Gastrocnemius medialis (tissue), 4 donors: ENCODE measurements at regions not wholly inside any gene's neighbourhood (a gene's known extent, or its start where the extent isn't known, plus 50 kb on each side); places are given as distances from the start of the nearest gene placed in this dataset.

Experiments used
- ATAC-seq, 2 donors: fragments of 150-250 bp; one replicate each; pipeline ENCODE4 v1.9.1; 2016
- DNase-seq, 2 donors: peaks; one replicate each; pipeline ENCODE4 v3.0.0-alpha.2; 2019
- H3K27ac ChIP-seq, 4 donors: fragments of 200-600 bp; sonication (generic); 1 replicate in 1 of 4; 2 replicates in 3 of 4; pipeline ENCODE4 v1.5.1; 2016 to 2018; ENCODE audit warnings: mild to moderate bottlenecking in 2 of 4, moderate library complexity in 1 of 4
- H3K27me3 ChIP-seq, 3 donors: fragments of 200-600 bp; sonication (generic) in 2 of 3; 1 replicate in 1 of 3; 2 replicates in 2 of 3; pipeline versions ENCODE4 v1.5.1 to v1.6.0; 2016 to 2019; ENCODE audit warnings: mild to moderate bottlenecking in 1 of 3, moderate library complexity in 1 of 3
- H3K36me3 ChIP-seq, 2 donors: fragments of 200-600 bp; sonication (generic) in 1 of 2; one replicate each; pipeline ENCODE4 v1.5.1; 2017 to 2018
- H3K4me1 ChIP-seq, 2 donors: fragments of 200-600 bp; sonication (generic) in 1 of 2; one replicate each; pipeline ENCODE4 v1.5.1; 2016 to 2017; ENCODE audit warnings: mild to moderate bottlenecking in 2 of 2
- H3K4me3 ChIP-seq, 4 donors: fragments of 200-600 bp; sonication (generic) in 3 of 4; 1 replicate in 1 of 4; 2 replicates in 3 of 4; pipeline ENCODE4 v1.5.1; 2016 to 2019; ENCODE audit warnings: mild to moderate bottlenecking in 2 of 4
- H3K9me3 ChIP-seq, 3 donors: fragments of 200-600 bp; sonication (generic) in 2 of 3; 1 replicate in 1 of 3; 2 replicates in 2 of 3; pipeline ENCODE4 v1.5.1; 2016 to 2019
- POLR2A ChIP-seq, 2 donors: fragments of 450-650 bp; IDR thresholded peaks; one replicate each; pipeline ENCODE4 v1.6.1; 2017; ENCODE audit warnings: antibody characterized with exemption in 2 of 2, mild to moderate bottlenecking in 2 of 2, moderate library complexity in 2 of 2
- in situ Hi-C, 4 donors: fragments of 200-750 bp; cut with MboI; loops; one replicate each; pipeline versions ENCODE4 v1.15.0 to v1.8.0; 2017; ENCODE audit warnings: low sequenced_read_pairs in 4 of 4
- intact Hi-C: fragments of 100-400 bp; cut with DNase I; formaldehyde crosslinking; loops from one replicate; pipeline ENCODE4 v1.15.1; 2023; ENCODE audit warnings: low total_unique reads
- TF ChIP-seq, protein P1 (sequence below), 5 experiments: fragments of 450-650 bp in 3 of 5; fragments of 200-600 bp in 2 of 5; sonication (generic) in 2 of 5; IDR thresholded peaks in 4 of 5; conservative IDR thresholded peaks in 1 of 5; 1 replicate in 4 of 5; 2 replicates in 1 of 5; pipeline ENCODE4 v1.5.1; 2016 to 2019; ENCODE audit warnings: antibody characterized with exemption in 5 of 5, mild to moderate bottlenecking in 3 of 5, moderate library complexity in 3 of 5

DNA sequence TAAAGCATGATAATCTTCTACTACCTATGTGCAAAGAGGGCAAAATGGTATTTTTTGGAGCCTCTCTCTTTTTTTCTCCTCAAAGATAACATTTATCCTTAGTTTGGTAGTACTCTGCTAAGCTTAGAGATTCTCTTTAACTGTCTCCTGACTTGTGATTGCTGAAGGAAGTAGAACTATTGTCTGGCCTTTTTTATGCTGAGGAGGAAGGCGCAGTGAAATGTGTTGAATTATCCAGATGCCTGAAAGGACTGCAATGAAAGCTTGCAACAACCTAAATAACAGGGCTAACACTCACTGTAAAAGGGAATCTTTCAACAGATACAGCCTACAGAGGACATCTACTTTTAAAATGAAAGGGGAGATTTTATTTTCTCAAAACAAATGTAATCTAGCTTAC is 59.5 kb upstream of the CCDC160 start:
- H3K27ac ChIP-seq: no peak overlapping the region
- in situ Hi-C loops: no loop called here
- peaks cover 0 to 23% (median 12%) of the 10 kb centered on the region in 3 donors for H3K27me3 ChIP-seq
- H3K36me3 ChIP-seq: no peaks in the 10 kb centered on the region
- H3K9me3 ChIP-seq: no peaks in the 10 kb centered on the region
- intact Hi-C loops: no loop called here
- H3K4me1 ChIP-seq: no peaks in the 10 kb centered on the region
- no peak for DNase-seq
- no peak for ATAC-seq
- TF ChIP-seq POLR2A (IDR thresholded peaks at IDR 0.05): no peak
- TF ChIP-seq, protein P1, sequence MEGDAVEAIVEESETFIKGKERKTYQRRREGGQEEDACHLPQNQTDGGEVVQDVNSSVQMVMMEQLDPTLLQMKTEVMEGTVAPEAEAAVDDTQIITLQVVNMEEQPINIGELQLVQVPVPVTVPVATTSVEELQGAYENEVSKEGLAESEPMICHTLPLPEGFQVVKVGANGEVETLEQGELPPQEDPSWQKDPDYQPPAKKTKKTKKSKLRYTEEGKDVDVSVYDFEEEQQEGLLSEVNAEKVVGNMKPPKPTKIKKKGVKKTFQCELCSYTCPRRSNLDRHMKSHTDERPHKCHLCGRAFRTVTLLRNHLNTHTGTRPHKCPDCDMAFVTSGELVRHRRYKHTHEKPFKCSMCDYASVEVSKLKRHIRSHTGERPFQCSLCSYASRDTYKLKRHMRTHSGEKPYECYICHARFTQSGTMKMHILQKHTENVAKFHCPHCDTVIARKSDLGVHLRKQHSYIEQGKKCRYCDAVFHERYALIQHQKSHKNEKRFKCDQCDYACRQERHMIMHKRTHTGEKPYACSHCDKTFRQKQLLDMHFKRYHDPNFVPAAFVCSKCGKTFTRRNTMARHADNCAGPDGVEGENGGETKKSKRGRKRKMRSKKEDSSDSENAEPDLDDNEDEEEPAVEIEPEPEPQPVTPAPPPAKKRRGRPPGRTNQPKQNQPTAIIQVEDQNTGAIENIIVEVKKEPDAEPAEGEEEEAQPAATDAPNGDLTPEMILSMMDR (IDR thresholded peaks at IDR 0.05 in 4 of 5, conservative IDR thresholded peaks at IDR 0.05 in 1 of 5): no peak
- H3K4me3 ChIP-seq: no peak overlapping the region

DNA sequence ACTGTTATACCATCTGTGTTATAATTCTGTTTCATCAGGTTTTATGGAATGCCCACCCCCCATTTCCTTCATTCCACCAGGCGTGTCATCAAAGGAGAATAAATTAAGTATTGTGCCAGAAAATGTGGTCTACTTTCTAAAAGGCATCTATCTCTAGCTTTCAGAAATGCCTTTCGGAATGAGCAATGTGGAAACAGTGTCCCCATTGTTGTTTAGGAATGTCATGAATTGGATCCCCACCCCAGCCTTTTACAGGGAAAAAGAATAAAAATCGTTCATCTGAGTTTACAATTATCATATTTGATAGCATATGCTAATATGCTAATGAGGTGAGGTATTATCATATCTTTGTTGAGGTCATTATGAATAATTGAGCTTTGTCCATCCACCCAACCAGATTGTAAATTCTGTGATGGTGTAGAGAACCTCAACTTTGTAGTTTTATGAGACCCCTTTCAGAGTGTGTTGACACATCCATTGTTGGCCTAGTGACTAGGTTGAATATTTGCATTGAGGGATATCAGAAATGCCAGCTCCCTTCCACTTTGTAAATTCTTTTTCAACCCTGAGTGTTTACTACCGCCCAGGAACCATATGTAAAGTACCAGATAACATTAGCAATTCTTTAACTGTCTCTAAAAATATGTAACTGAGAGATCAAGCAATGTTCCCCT is 56.2 kb upstream of the CCDC160 start:
- H3K27ac ChIP-seq: no peak overlapping the region
- TF ChIP-seq, protein P1 (IDR thresholded peaks at IDR 0.05 in 4 of 5, conservative IDR thresholded peaks at IDR 0.05 in 1 of 5): no peak
- no peak for TF ChIP-seq POLR2A (IDR thresholded peaks at IDR 0.05)
- intact Hi-C loops: no loop called here
- H3K9me3 ChIP-seq: no peaks in the 10 kb centered on the region
- no peaks in the 10 kb centered on the region for H3K36me3 ChIP-seq
- no peaks in the 10 kb centered on the region for H3K4me1 ChIP-seq
- peaks cover 0 to 7% (median 0%) of the 10 kb centered on the region in 3 donors for H3K27me3 ChIP-seq
- H3K4me3 ChIP-seq: no peak overlapping the region
- in situ Hi-C loops: no loop called here
- ATAC-seq (no peak), DNase-seq (no peak)

DNA sequence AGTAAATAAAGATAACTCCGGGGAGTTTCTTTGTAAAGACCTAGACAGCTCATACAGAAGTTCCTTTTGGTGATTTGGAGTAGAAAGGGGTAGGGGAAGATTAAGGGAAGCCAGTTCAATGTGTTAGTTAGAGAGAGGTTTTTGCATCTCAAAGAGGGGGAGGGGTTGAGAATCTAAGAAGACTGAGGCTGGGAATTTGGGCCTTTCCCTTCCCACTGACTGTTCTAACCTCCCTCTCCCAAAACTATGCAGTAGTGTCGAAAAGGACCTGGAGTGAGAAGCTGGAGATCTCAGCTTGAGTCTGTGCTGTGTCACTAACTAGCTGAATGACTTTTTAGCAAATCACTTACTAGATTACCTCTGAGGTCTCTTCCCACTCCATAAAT is 55.7 kb upstream of the CCDC160 start:
- intact Hi-C loops: no loop called here
- H3K27me3 ChIP-seq: peaks cover 0 to 3% (median 0%) of the 10 kb centered on the region in 3 donors
- ATAC-seq: no peak
- H3K36me3 ChIP-seq: no peaks in the 10 kb centered on the region
- TF ChIP-seq, protein P1 (IDR thresholded peaks at IDR 0.05 in 4 of 5, conservative IDR thresholded peaks at IDR 0.05 in 1 of 5): no peak
- no peak for TF ChIP-seq POLR2A (IDR thresholded peaks at IDR 0.05)
- no peaks in the 10 kb centered on the region for H3K4me1 ChIP-seq
- no peaks in the 10 kb centered on the region for H3K9me3 ChIP-seq
- in situ Hi-C loops: no loop called here
- H3K27ac ChIP-seq: no peak overlapping the region
- no peak for DNase-seq
- H3K4me3 ChIP-seq: no peak overlapping the region

DNA sequence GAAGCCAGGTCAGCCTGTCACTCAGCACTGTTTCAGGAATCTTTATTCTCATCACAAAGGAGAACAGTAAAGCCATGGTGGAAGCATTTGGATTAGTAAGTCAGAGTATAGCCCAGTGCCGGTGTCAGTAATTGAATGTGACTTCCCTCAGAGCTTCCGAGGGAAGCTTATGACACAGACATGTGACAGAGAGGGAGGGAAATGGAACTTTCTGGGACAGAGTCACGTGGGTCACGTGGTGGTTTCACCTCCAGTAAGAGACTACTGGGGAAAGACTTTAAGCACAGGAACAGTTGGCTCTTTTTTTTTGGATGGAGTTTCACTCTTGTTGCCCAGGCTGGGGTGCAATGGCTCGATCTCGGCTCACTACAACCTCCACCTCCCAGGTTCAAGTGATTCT is 53.3 kb upstream of the CCDC160 start:
- intact Hi-C loops (no loop called here), in situ Hi-C loops (no loop called here)

More for the DNA sequence above, 53.3 kb upstream of the CCDC160 start:
- no peaks in the 10 kb centered on the region for H3K36me3 ChIP-seq
- H3K9me3 ChIP-seq: no peaks in the 10 kb centered on the region
- ATAC-seq: no peak
- H3K27me3 ChIP-seq: no peaks in the 10 kb centered on the region
- DNase-seq: no peak
- TF ChIP-seq POLR2A (IDR thresholded peaks at IDR 0.05): no peak
- TF ChIP-seq, protein P1 (IDR thresholded peaks at IDR 0.05 in 4 of 5, conservative IDR thresholded peaks at IDR 0.05 in 1 of 5): no peak
- no peak overlapping the region for H3K4me3 ChIP-seq
- H3K27ac ChIP-seq: no peak overlapping the region
- H3K4me1 ChIP-seq: no peaks in the 10 kb centered on the region
